GM19438 (cell line): ENCODE measurements at regions not wholly inside any gene's neighbourhood (a gene's known extent, or its start where the extent isn't known, plus 50 kb on each side); places are given as distances from the start of the nearest gene placed in this dataset.

ENCODE experiments used
- ATAC-seq: cut with Tn5 transposase; IDR thresholded peaks from one replicate; pipeline ENCODE4 v1.9.1; 2021; ENCODE audit warnings: low read depth; ENCODE audit not compliant: unreplicated experiment

GRCh38 chr2:117738991-117739839, 75.3 kb upstream of the DDX18 start:
- no peak for ATAC-seq

- ATAC-seq: no peak
Measured at GRCh38 chr2:117745537-117745936, 69.0 kb upstream of the DDX18 start.

GRCh38 chr2:117755768-117756167, 58.7 kb upstream of the DDX18 start:
- ATAC-seq: no peak

- no peak for ATAC-seq
Measured at GRCh38 chr2:117760916-117761315, 53.6 kb upstream of the DDX18 start.

GRCh38 chr2:117762454-117762853, 52.0 kb upstream of the DDX18 start:
- ATAC-seq: no peak

- no peak for ATAC-seq
Measured at GRCh38 chr2:117763804-117764203, 50.7 kb upstream of the DDX18 start.
